Mammary epithelial cell (primary cell): ENCODE measurements at regions not wholly inside any gene's neighbourhood (a gene's known extent, or its start where the extent isn't known, plus 50 kb on each side); places are given as distances from the start of the nearest gene placed in this dataset.

ENCODE experiments used
- EZH2 ChIP-seq: IDR thresholded peaks from 2 replicates; pipeline ENCODE4 v1.6.1; 2012; ENCODE audit warnings: low read length, inconsistent platforms, borderline replicate concordance
- TF ChIP-seq, protein P1 (sequence below), 2 donors: IDR thresholded peaks in 1 of 2; conservative IDR thresholded peaks in 1 of 2; 2 replicates each; pipeline ENCODE4 v1.5.1; 2011 to 2012; ENCODE audit warnings: inconsistent platforms in 2 of 2, low read length in 2 of 2, mild to moderate bottlenecking in 2 of 2, control low read depth in 1 of 2, low read depth in 1 of 2; ENCODE audit not compliant: insufficient read depth in 1 of 2; ENCODE audit errors: extremely low read depth in 1 of 2

DNA sequence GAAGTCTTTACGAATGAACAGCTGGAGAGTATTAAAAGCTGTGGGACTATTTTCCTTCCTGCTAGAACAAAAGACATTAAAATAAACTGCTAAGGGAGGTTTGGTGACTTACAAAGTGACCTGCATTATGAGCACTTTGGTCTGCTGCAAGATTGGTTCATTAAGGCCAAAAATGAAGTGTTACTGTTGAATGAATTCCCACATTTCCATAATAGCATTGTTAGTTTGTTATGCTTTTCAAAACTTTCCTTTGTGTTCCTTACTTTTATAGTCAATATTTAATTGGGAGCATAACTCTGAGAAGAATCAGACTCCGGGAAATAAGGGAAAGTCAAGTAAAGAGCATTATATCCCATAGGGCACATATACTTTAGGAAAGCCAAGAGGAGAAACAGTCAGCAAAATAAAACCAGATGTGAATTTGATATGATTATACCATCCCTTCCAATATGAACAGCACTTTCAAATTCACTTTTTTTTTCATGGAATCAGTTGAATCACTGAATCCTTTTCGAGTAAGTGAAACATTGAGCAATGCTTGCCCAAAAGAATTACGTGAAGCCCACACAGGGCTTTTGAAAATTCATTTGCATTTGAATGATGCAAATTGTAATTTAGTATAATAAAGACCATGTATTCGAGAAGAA, 112.6 kb downstream of the KCTD12 start:
- TF ChIP-seq, protein P1, sequence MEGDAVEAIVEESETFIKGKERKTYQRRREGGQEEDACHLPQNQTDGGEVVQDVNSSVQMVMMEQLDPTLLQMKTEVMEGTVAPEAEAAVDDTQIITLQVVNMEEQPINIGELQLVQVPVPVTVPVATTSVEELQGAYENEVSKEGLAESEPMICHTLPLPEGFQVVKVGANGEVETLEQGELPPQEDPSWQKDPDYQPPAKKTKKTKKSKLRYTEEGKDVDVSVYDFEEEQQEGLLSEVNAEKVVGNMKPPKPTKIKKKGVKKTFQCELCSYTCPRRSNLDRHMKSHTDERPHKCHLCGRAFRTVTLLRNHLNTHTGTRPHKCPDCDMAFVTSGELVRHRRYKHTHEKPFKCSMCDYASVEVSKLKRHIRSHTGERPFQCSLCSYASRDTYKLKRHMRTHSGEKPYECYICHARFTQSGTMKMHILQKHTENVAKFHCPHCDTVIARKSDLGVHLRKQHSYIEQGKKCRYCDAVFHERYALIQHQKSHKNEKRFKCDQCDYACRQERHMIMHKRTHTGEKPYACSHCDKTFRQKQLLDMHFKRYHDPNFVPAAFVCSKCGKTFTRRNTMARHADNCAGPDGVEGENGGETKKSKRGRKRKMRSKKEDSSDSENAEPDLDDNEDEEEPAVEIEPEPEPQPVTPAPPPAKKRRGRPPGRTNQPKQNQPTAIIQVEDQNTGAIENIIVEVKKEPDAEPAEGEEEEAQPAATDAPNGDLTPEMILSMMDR (conservative IDR thresholded peaks at IDR 0.05 in 1 of 2, IDR thresholded peaks at IDR 0.05 in 1 of 2; ENCODE audit: extremely low read depth in 1 of 2, insufficient read depth in 1 of 2, low read depth in 1 of 2, low read length in 2 of 2) = no peak
- no peak for TF ChIP-seq EZH2
